GM12874 (cell line): ENCODE measurements at regions not wholly inside any gene's neighbourhood (a gene's known extent, or its start where the extent isn't known, plus 50 kb on each side); places are given as distances from the start of the nearest gene placed in this dataset.

Experiments
- TF ChIP-seq, protein P1 (sequence below): IDR thresholded peaks from 2 replicates; pipeline ENCODE4 v1.5.1; 2011; ENCODE audit warnings: low read depth, mild to moderate bottlenecking, control low read depth, low read length, moderate library complexity; ENCODE audit not compliant: insufficient read depth

GRCh38 chrX:4059893-4060292 lies 346.4 kb upstream of the PRKX start:
- TF ChIP-seq, protein P1, sequence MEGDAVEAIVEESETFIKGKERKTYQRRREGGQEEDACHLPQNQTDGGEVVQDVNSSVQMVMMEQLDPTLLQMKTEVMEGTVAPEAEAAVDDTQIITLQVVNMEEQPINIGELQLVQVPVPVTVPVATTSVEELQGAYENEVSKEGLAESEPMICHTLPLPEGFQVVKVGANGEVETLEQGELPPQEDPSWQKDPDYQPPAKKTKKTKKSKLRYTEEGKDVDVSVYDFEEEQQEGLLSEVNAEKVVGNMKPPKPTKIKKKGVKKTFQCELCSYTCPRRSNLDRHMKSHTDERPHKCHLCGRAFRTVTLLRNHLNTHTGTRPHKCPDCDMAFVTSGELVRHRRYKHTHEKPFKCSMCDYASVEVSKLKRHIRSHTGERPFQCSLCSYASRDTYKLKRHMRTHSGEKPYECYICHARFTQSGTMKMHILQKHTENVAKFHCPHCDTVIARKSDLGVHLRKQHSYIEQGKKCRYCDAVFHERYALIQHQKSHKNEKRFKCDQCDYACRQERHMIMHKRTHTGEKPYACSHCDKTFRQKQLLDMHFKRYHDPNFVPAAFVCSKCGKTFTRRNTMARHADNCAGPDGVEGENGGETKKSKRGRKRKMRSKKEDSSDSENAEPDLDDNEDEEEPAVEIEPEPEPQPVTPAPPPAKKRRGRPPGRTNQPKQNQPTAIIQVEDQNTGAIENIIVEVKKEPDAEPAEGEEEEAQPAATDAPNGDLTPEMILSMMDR: no peak

GRCh38 chrX:4043951-4044350 lies 330.5 kb upstream of the PRKX start:
- TF ChIP-seq, protein P1: no peak

DNA sequence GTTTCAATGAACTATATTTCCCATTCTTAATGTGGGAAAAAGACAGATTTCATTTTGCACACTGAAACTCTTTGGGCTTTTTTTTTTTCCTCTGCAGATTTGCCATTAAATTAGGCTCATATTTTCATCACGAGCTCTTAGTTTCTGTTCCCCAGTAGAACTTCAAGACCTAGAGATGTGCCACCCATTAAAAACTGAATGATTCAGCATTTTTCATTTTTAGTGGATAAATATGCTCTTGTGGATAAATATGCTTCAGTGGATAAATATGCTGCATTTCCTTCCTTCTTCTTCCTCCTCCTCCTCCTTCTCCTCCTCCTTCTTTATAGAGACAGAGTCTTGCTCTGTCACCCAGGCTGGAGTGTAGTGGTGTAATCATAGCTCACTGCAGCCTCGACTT lies 322.4 kb upstream of the PRKX start:
- TF ChIP-seq, protein P1: no peak

DNA sequence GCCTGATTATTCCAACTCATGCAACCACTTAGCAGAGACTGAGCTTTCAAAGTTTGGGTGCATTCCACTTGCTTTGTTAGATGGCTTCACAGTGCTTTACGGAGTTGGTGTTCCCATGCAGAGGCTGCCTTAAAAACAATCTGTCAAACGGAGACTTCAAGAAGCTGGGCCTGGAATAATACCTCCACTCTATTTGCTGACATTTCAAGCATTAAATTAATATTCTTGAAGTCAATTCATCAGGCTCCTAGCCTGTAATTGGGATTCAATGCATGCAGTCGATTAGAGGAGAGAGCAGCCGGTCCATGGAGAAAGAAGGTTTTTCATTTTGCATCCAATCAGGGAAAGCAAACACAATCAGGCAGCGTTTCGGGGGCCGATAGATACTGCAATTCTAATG lies 314.7 kb upstream of the PRKX start:
- TF ChIP-seq, protein P1: no peak

GRCh38 chrX:4005281-4005680 lies 291.8 kb upstream of the PRKX start:
- TF ChIP-seq, protein P1: no peak

DNA sequence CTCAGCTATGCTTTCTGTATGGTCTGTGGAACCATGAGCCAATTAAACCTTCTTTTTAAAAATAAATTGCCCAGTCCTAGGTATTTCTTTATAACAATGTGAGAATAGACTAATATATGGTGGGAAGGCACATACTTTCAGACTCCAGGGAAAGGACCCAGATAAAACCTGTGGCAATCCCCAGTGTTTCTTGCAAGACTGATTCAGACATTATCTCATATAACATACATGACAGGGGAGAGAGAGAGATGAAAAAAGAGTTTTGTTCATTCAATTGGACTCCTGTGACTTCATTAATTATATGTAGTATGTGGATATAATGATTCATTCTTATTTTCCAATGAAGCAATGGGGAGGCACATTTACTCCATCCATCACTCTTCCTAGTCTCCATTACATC lies 291.4 kb upstream of the PRKX start:
- TF ChIP-seq, protein P1: no peak

DNA sequence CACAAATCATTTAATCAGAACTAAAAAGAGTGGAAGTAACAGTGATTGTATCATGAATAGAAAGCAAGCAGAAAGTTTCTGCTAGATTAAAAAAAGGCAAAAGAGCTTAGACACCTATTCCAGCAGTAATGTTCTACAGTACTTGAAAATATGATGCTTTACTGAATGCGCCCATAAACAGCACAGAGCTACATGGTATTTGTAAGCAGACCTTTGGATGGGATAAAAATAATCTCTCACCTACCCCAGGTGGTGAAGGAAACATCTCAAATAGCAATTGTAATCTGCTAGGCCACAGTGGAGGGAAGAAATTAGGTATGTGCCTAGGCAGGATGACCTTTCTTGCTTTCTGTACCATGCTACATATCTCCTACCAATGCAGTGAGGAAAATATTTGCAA lies 280.9 kb upstream of the PRKX start:
- TF ChIP-seq, protein P1: no peak

GRCh38 chrX:3990569-3990968 lies 277.1 kb upstream of the PRKX start:
- TF ChIP-seq, protein P1: no peak
